ENCODE measurements at regions not wholly inside any gene's neighbourhood (a gene's known extent, or its start where the extent isn't known, plus 50 kb on each side); places are given as distances from the start of the nearest gene placed in this dataset.

DNA sequence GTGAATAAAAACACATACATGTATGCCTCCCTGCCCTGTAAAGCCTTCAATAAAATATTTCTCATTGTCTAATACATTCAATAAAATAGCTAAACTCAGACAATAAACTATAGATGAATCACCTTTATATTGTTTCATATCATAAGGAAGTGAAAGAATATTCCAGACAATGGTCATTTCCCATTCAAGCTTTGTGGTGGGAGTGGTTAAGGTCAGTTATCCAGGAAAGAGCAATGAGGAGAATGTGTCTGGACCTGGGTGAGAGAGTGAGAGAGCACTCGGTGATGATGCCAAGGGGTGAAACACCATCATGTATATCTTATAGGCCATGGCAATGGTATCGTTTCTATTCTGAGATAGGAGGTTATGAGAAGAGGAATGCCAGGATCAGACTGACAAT is 197.8 kb downstream of the PDHA2 start:
- TF ChIP-seq, protein P1, sequence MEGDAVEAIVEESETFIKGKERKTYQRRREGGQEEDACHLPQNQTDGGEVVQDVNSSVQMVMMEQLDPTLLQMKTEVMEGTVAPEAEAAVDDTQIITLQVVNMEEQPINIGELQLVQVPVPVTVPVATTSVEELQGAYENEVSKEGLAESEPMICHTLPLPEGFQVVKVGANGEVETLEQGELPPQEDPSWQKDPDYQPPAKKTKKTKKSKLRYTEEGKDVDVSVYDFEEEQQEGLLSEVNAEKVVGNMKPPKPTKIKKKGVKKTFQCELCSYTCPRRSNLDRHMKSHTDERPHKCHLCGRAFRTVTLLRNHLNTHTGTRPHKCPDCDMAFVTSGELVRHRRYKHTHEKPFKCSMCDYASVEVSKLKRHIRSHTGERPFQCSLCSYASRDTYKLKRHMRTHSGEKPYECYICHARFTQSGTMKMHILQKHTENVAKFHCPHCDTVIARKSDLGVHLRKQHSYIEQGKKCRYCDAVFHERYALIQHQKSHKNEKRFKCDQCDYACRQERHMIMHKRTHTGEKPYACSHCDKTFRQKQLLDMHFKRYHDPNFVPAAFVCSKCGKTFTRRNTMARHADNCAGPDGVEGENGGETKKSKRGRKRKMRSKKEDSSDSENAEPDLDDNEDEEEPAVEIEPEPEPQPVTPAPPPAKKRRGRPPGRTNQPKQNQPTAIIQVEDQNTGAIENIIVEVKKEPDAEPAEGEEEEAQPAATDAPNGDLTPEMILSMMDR (conservative IDR thresholded peaks at IDR 0.05; ENCODE audit: low read length), result no peak
- TF ChIP-seq EZH2phosphoT487 (IDR thresholded peaks at IDR 0.05; ENCODE audit: borderline replicate concordance, low read depth, low read length), result no peak

Measured in OCI-LY7 (cell line).